Activated T-helper 2 cell treated with anti-CD3 and anti-CD28 coated beads, Interferon-gamma antibody, Interleukin-2, Interleukin-4, amounts not matched to agents 10 μg/mL and 5 μg/mL and 100 μg/mL, durations not matched to agents 14 hours and 24 hours and 36 hours (primary cell): ENCODE measurements at regions not wholly inside any gene's neighbourhood (a gene's known extent, or its start where the extent isn't known, plus 50 kb on each side); places are given as distances from the start of the nearest gene placed in this dataset.

ENCODE experiments used
- DNase-seq: peaks from one replicate; pipeline ENCODE4 v3.0.0; 2021; ENCODE audit warnings: low spot score
- H3K27ac Mint-ChIP-seq: one replicate; pipeline ENCODE4 v1.8.0; 2021; ENCODE audit warnings: mixed read lengths
- H3K27me3 Mint-ChIP-seq: one replicate; pipeline ENCODE4 v1.8.0; 2021; ENCODE audit warnings: low read depth, mixed read lengths
- H3K36me3 Mint-ChIP-seq: one replicate; pipeline ENCODE4 v1.8.0; 2021; ENCODE audit warnings: low read depth, mixed read lengths
- H3K4me1 Mint-ChIP-seq: one replicate; pipeline ENCODE4 v1.8.0; 2021; ENCODE audit warnings: low read depth, mixed read lengths
- H3K4me3 Mint-ChIP-seq: one replicate; pipeline ENCODE4 v1.8.0; 2021; ENCODE audit warnings: low read depth, mild to moderate bottlenecking, moderate library complexity, mixed read lengths
- H3K9me3 Mint-ChIP-seq: one replicate; pipeline ENCODE4 v1.8.0; 2021; ENCODE audit warnings: mixed read lengths
- intact Hi-C: fragments of 100-400 bp; cut with micrococcal nuclease; formaldehyde crosslinking; loops from one replicate; pipeline ENCODE4 v1.15.1; 2023

- H3K36me3 Mint-ChIP-seq, result no peaks in the 10 kb centered on the region
- no peaks in the 10 kb centered on the region for H3K9me3 Mint-ChIP-seq
- no peak for DNase-seq
- intact Hi-C loops, result no loop called here
- no peaks in the 10 kb centered on the region for H3K4me1 Mint-ChIP-seq
- H3K27me3 Mint-ChIP-seq, result no peaks in the 10 kb centered on the region
- no peak overlapping the region for H3K4me3 Mint-ChIP-seq
- H3K27ac Mint-ChIP-seq, result no peak overlapping the region
Measured at GRCh38 chr1:221018414-221018813, 139.2 kb downstream of the HLX start.

- no peaks in the 10 kb centered on the region for H3K27me3 Mint-ChIP-seq
- no peaks in the 10 kb centered on the region for H3K4me1 Mint-ChIP-seq
- intact Hi-C loops, result no loop called here
- no peaks in the 10 kb centered on the region for H3K9me3 Mint-ChIP-seq
- H3K36me3 Mint-ChIP-seq, result no peaks in the 10 kb centered on the region
- DNase-seq, result no peak
- no peak overlapping the region for H3K4me3 Mint-ChIP-seq
- H3K27ac Mint-ChIP-seq, result no peak overlapping the region
Measured at GRCh38 chr1:221022331-221022730, 143.1 kb downstream of the HLX start.

- H3K9me3 Mint-ChIP-seq, result no peaks in the 10 kb centered on the region
- no peaks in the 10 kb centered on the region for H3K36me3 Mint-ChIP-seq
- intact Hi-C loops, result no loop called here
- no peaks in the 10 kb centered on the region for H3K4me1 Mint-ChIP-seq
- H3K27me3 Mint-ChIP-seq, result no peaks in the 10 kb centered on the region
- H3K27ac Mint-ChIP-seq, result no peak overlapping the region
- H3K4me3 Mint-ChIP-seq, result no peak overlapping the region
- DNase-seq, result no peak
Measured at GRCh38 chr1:221023482-221023881, 144.2 kb downstream of the HLX start.

GRCh38 chr1:221025501-221025900 lies 146.3 kb downstream of the HLX start:
- H3K4me1 Mint-ChIP-seq, result no peaks in the 10 kb centered on the region
- no peaks in the 10 kb centered on the region for H3K9me3 Mint-ChIP-seq
- intact Hi-C loops, result no loop called here
- H3K36me3 Mint-ChIP-seq, result no peaks in the 10 kb centered on the region
- no peak overlapping the region for H3K4me3 Mint-ChIP-seq
- no peak overlapping the region for H3K27ac Mint-ChIP-seq
- DNase-seq, result no peak
- H3K27me3 Mint-ChIP-seq, result no peaks in the 10 kb centered on the region

GRCh38 chr1:221025956-221026355 lies 146.7 kb downstream of the HLX start:
- Mint-ChIP-seq H3K27me3 (no peaks in the 10 kb centered on the region), H3K27ac (no peak overlapping the region), H3K4me1 (no peaks in the 10 kb centered on the region), H3K9me3 (no peaks in the 10 kb centered on the region), H3K36me3 (no peaks in the 10 kb centered on the region), H3K4me3 (no peak overlapping the region)
- intact Hi-C loops, result no loop called here
- no peak for DNase-seq

GRCh38 chr1:221029981-221030649 lies 150.9 kb downstream of the HLX start:
- no peak overlapping the region for H3K27ac Mint-ChIP-seq
- intact Hi-C loops, result no loop called here
- H3K27me3 Mint-ChIP-seq, result no peaks in the 10 kb centered on the region
- peaks cover under 1% of the 10 kb centered on the region for H3K4me1 Mint-ChIP-seq
- H3K36me3 Mint-ChIP-seq, result no peaks in the 10 kb centered on the region
- DNase-seq, result no peak
- H3K4me3 Mint-ChIP-seq, result no peak overlapping the region
- H3K9me3 Mint-ChIP-seq, result no peaks in the 10 kb centered on the region

- peaks cover 10% of the 10 kb centered on the region for H3K4me1 Mint-ChIP-seq
- no peak overlapping the region for H3K4me3 Mint-ChIP-seq
- no peaks in the 10 kb centered on the region for H3K36me3 Mint-ChIP-seq
- DNase-seq, result no peak
- intact Hi-C loops, result no loop called here
- H3K27ac Mint-ChIP-seq, result no peak overlapping the region
- no peaks in the 10 kb centered on the region for H3K27me3 Mint-ChIP-seq
- H3K9me3 Mint-ChIP-seq, result no peaks in the 10 kb centered on the region
Measured at GRCh38 chr1:221030990-221031389, 151.7 kb downstream of the HLX start.

- H3K4me3 Mint-ChIP-seq, result no peak overlapping the region
- H3K27me3 Mint-ChIP-seq, result no peaks in the 10 kb centered on the region
- no peaks in the 10 kb centered on the region for H3K36me3 Mint-ChIP-seq
- no peak for DNase-seq
- H3K4me1 Mint-ChIP-seq, result peaks cover 10% of the 10 kb centered on the region
- no peak overlapping the region for H3K27ac Mint-ChIP-seq
- H3K9me3 Mint-ChIP-seq, result no peaks in the 10 kb centered on the region
- intact Hi-C loops, result no loop called here
Measured at GRCh38 chr1:221031458-221032203, 152.4 kb downstream of the HLX start.

GRCh38 chr1:221032204-221032585 lies 153.0 kb downstream of the HLX start:
- intact Hi-C loops, result no loop called here
- Mint-ChIP-seq H3K9me3 (no peaks in the 10 kb centered on the region), H3K27me3 (no peaks in the 10 kb centered on the region), H3K4me3 (no peak overlapping the region), H3K27ac (no peak overlapping the region), H3K36me3 (no peaks in the 10 kb centered on the region), H3K4me1 (peaks cover 10% of the 10 kb centered on the region)
- DNase-seq, result no peak

GRCh38 chr1:221032637-221033280 lies 153.5 kb downstream of the HLX start:
- DNase-seq, result no peak
- Mint-ChIP-seq H3K27me3 (no peaks in the 10 kb centered on the region), H3K36me3 (peaks cover 2% of the 10 kb centered on the region), H3K27ac (no peak overlapping the region), H3K4me3 (no peak overlapping the region), H3K4me1 (peaks cover 10% of the 10 kb centered on the region), H3K9me3 (peaks cover 3% of the 10 kb centered on the region)
- intact Hi-C loops, result no loop called here

GRCh38 chr1:221035662-221036153 lies 156.5 kb downstream of the HLX start:
- intact Hi-C loops, result no loop called here
- no peak for DNase-seq
- H3K4me3 Mint-ChIP-seq, result no peak overlapping the region
- H3K4me1 Mint-ChIP-seq, result peaks cover 10% of the 10 kb centered on the region
- peaks cover 2% of the 10 kb centered on the region for H3K27me3 Mint-ChIP-seq
- H3K27ac Mint-ChIP-seq, result peak overlapping the region; percentile 55
- H3K9me3 Mint-ChIP-seq, result peaks cover 12% of the 10 kb centered on the region
- H3K36me3 Mint-ChIP-seq, result peaks cover 3% of the 10 kb centered on the region

GRCh38 chr1:221039616-221040015 lies 160.4 kb downstream of the HLX start:
- DNase-seq, result no peak
- intact Hi-C loops, result no loop called here
- Mint-ChIP-seq H3K4me1 (peaks cover 10% of the 10 kb centered on the region), H3K4me3 (no peak overlapping the region), H3K27me3 (peaks cover 4% of the 10 kb centered on the region), H3K36me3 (peaks cover 3% of the 10 kb centered on the region), H3K9me3 (peaks cover 12% of the 10 kb centered on the region), H3K27ac (no peak overlapping the region)

GRCh38 chr1:221040101-221040500 lies 160.9 kb downstream of the HLX start:
- intact Hi-C loops, result no loop called here

More at GRCh38 chr1:221040101-221040500, 160.9 kb downstream of the HLX start:
- Mint-ChIP-seq H3K27ac (no peak overlapping the region), H3K36me3 (peaks cover 3% of the 10 kb centered on the region), H3K27me3 (peaks cover 4% of the 10 kb centered on the region), H3K9me3 (peaks cover 12% of the 10 kb centered on the region), H3K4me3 (no peak overlapping the region), H3K4me1 (peaks cover 10% of the 10 kb centered on the region)
- DNase-seq, result no peak
